ENCODE measurements at regions not wholly inside any gene's neighbourhood (a gene's known extent, or its start where the extent isn't known, plus 50 kb on each side); places are given as distances from the start of the nearest gene placed in this dataset.

- Histone ChIP-seq H3K4me3 (ENCODE audit: low read depth, low read length) (no peak overlapping the region), H2AFZ (ENCODE audit: insufficient read depth, low read length, poor library complexity) (no peak overlapping the region), H2BK120ac (ENCODE audit: insufficient read depth, low read length, poor library complexity) (no peak overlapping the region), H2BK12ac (ENCODE audit: low read length) (no peak overlapping the region), H3K27me3 (ENCODE audit: insufficient read depth, low read length) (no peaks in the 10 kb centered on the region), H4K8ac (ENCODE audit: low read depth, low read length) (no peak overlapping the region), H3K9me3 (ENCODE audit: insufficient read depth, low read depth, low read length) (no peaks in the 10 kb centered on the region), H3K14ac (ENCODE audit: low read length) (no peak overlapping the region), H3K79me1 (ENCODE audit: low read length) (no peaks in the 10 kb centered on the region), H3K18ac (ENCODE audit: low read length) (no peak overlapping the region), H3K36me3 (ENCODE audit: control insufficient read depth in 1 of 2, insufficient read depth in 2 of 2, low read length in 2 of 2) (no peaks in the 10 kb centered on the region), H3K23ac (ENCODE audit: low read length) (no peak overlapping the region), H3K79me2 (ENCODE audit: control insufficient read depth, insufficient read depth, low read length, poor library complexity) (no peaks in the 10 kb centered on the region), H3K9ac (ENCODE audit: low read length) (no peak overlapping the region), H4K91ac (ENCODE audit: low read depth, low read length) (no peak overlapping the region), H3K27ac (ENCODE audit: low read depth, low read length) (no peak overlapping the region), H3K4ac (ENCODE audit: low read depth, low read length) (no peak overlapping the region), H4K12ac (ENCODE audit: low read depth, low read length) (no peak overlapping the region), H3K4me1 (ENCODE audit: control insufficient read depth in 1 of 2, insufficient read depth in 2 of 2, low read length in 2 of 2) (no peaks in the 10 kb centered on the region), H2AK5ac (ENCODE audit: low read length) (no peak overlapping the region), H2BK5ac (ENCODE audit: low read depth, low read length, poor library complexity) (no peak overlapping the region), H3K4me2 (ENCODE audit: low read length) (no peak overlapping the region)
- DNase-seq, result no peak
- no CpG with 5 or more reads among the region's 3 CpGs for WGBS (ENCODE audit: extremely low coverage, insufficient coverage, insufficient read length)
Observed at GRCh38 chr21:27257908-27258556, 291.1 kb upstream of the ADAMTS5 start.

- H3K4ac ChIP-seq (ENCODE audit: low read depth, low read length), result no peak overlapping the region
- H4K12ac ChIP-seq (ENCODE audit: low read depth, low read length), result no peak overlapping the region
- no peak overlapping the region for H3K4me2 ChIP-seq (ENCODE audit: low read length)
- no peaks in the 10 kb centered on the region for H3K36me3 ChIP-seq (ENCODE audit: control insufficient read depth in 1 of 2, insufficient read depth in 2 of 2, low read length in 2 of 2)
- H3K79me1 ChIP-seq (ENCODE audit: low read length), result no peaks in the 10 kb centered on the region
- no peaks in the 10 kb centered on the region for H3K79me2 ChIP-seq (ENCODE audit: control insufficient read depth, insufficient read depth, low read length, poor library complexity)
- no peaks in the 10 kb centered on the region for H3K9me3 ChIP-seq (ENCODE audit: insufficient read depth, low read depth, low read length)
- no peak overlapping the region for H2BK120ac ChIP-seq (ENCODE audit: insufficient read depth, low read length, poor library complexity)
- no peak overlapping the region for H2BK5ac ChIP-seq (ENCODE audit: low read depth, low read length, poor library complexity)
- H3K14ac ChIP-seq (ENCODE audit: low read length), result no peak overlapping the region
- no peak overlapping the region for H3K18ac ChIP-seq (ENCODE audit: low read length)
- no peak overlapping the region for H3K23ac ChIP-seq (ENCODE audit: low read length)
- no CpG with 5 or more reads among the region's 6 CpGs for WGBS (ENCODE audit: extremely low coverage, insufficient coverage, insufficient read length)
- DNase-seq, result no peak
- no peak overlapping the region for H2AFZ ChIP-seq (ENCODE audit: insufficient read depth, low read length, poor library complexity)
- H3K27ac ChIP-seq (ENCODE audit: low read depth, low read length), result no peak overlapping the region
- no peak overlapping the region for H2BK12ac ChIP-seq (ENCODE audit: low read length)
- H4K91ac ChIP-seq (ENCODE audit: low read depth, low read length), result no peak overlapping the region
- H3K4me3 ChIP-seq (ENCODE audit: low read depth, low read length), result no peak overlapping the region
- no peak overlapping the region for H4K8ac ChIP-seq (ENCODE audit: low read depth, low read length)
- H2AK5ac ChIP-seq (ENCODE audit: low read length), result no peak overlapping the region
- H3K27me3 ChIP-seq (ENCODE audit: insufficient read depth, low read length), result no peaks in the 10 kb centered on the region
- H3K4me1 ChIP-seq (ENCODE audit: control insufficient read depth in 1 of 2, insufficient read depth in 2 of 2, low read length in 2 of 2), result no peaks in the 10 kb centered on the region
- no peak overlapping the region for H3K9ac ChIP-seq (ENCODE audit: low read length)
Observed at GRCh38 chr21:27257226-27257625, 290.3 kb upstream of the ADAMTS5 start.

- DNase-seq, result no peak
- Histone ChIP-seq H3K36me3 (ENCODE audit: control insufficient read depth in 1 of 2, insufficient read depth in 2 of 2, low read length in 2 of 2) (no peaks in the 10 kb centered on the region), H3K27me3 (ENCODE audit: insufficient read depth, low read length) (no peaks in the 10 kb centered on the region), H4K12ac (ENCODE audit: low read depth, low read length) (no peak overlapping the region), H2BK120ac (ENCODE audit: insufficient read depth, low read length, poor library complexity) (no peak overlapping the region), H3K4me2 (ENCODE audit: low read length) (no peak overlapping the region), H2BK5ac (ENCODE audit: low read depth, low read length, poor library complexity) (no peak overlapping the region), H3K4ac (ENCODE audit: low read depth, low read length) (no peak overlapping the region), H3K14ac (ENCODE audit: low read length) (no peak overlapping the region), H3K27ac (ENCODE audit: low read depth, low read length) (no peak overlapping the region), H2AK5ac (ENCODE audit: low read length) (no peak overlapping the region), H4K8ac (ENCODE audit: low read depth, low read length) (no peak overlapping the region), H3K18ac (ENCODE audit: low read length) (no peak overlapping the region), H4K91ac (ENCODE audit: low read depth, low read length) (no peak overlapping the region), H2BK12ac (ENCODE audit: low read length) (no peak overlapping the region), H3K23ac (ENCODE audit: low read length) (no peak overlapping the region), H3K4me1 (ENCODE audit: control insufficient read depth in 1 of 2, insufficient read depth in 2 of 2, low read length in 2 of 2) (no peaks in the 10 kb centered on the region), H3K4me3 (ENCODE audit: low read depth, low read length) (no peak overlapping the region), H3K9ac (ENCODE audit: low read length) (no peak overlapping the region), H3K79me2 (ENCODE audit: control insufficient read depth, insufficient read depth, low read length, poor library complexity) (no peaks in the 10 kb centered on the region), H3K9me3 (ENCODE audit: insufficient read depth, low read depth, low read length) (no peaks in the 10 kb centered on the region), H3K79me1 (ENCODE audit: low read length) (no peaks in the 10 kb centered on the region), H2AFZ (ENCODE audit: insufficient read depth, low read length, poor library complexity) (no peak overlapping the region)
- WGBS (ENCODE audit: extremely low coverage, insufficient coverage, insufficient read length), result no CpG with 5 or more reads among the region's 2 CpGs
Observed at GRCh38 chr21:27251752-27252151, 284.9 kb upstream of the ADAMTS5 start.

- H4K91ac ChIP-seq (ENCODE audit: low read depth, low read length), result no peak overlapping the region
- H2BK12ac ChIP-seq (ENCODE audit: low read length), result no peak overlapping the region
- DNase-seq, result no peak
- H3K79me1 ChIP-seq (ENCODE audit: low read length), result no peaks in the 10 kb centered on the region
- no peaks in the 10 kb centered on the region for H3K27me3 ChIP-seq (ENCODE audit: insufficient read depth, low read length)
- no peak overlapping the region for H3K4ac ChIP-seq (ENCODE audit: low read depth, low read length)
- no peak overlapping the region for H2BK5ac ChIP-seq (ENCODE audit: low read depth, low read length, poor library complexity)
- H3K9me3 ChIP-seq (ENCODE audit: insufficient read depth, low read depth, low read length), result no peaks in the 10 kb centered on the region
- no peak overlapping the region for H2AFZ ChIP-seq (ENCODE audit: insufficient read depth, low read length, poor library complexity)
- H3K27ac ChIP-seq (ENCODE audit: low read depth, low read length), result no peak overlapping the region
- no peak overlapping the region for H3K9ac ChIP-seq (ENCODE audit: low read length)
- H3K4me2 ChIP-seq (ENCODE audit: low read length), result no peak overlapping the region
- no peak overlapping the region for H3K23ac ChIP-seq (ENCODE audit: low read length)
- H4K8ac ChIP-seq (ENCODE audit: low read depth, low read length), result no peak overlapping the region
- H3K4me1 ChIP-seq (ENCODE audit: control insufficient read depth in 1 of 2, insufficient read depth in 2 of 2, low read length in 2 of 2), result no peaks in the 10 kb centered on the region
- H3K18ac ChIP-seq (ENCODE audit: low read length), result no peak overlapping the region
- H3K14ac ChIP-seq (ENCODE audit: low read length), result no peak overlapping the region
- no peak overlapping the region for H2AK5ac ChIP-seq (ENCODE audit: low read length)
- H3K79me2 ChIP-seq (ENCODE audit: control insufficient read depth, insufficient read depth, low read length, poor library complexity), result no peaks in the 10 kb centered on the region
- H3K36me3 ChIP-seq (ENCODE audit: control insufficient read depth in 1 of 2, insufficient read depth in 2 of 2, low read length in 2 of 2), result no peaks in the 10 kb centered on the region
- no peak overlapping the region for H3K4me3 ChIP-seq (ENCODE audit: low read depth, low read length)
- no peak overlapping the region for H4K12ac ChIP-seq (ENCODE audit: low read depth, low read length)
- no CpG with 5 or more reads among the region's 1 CpG for WGBS (ENCODE audit: extremely low coverage, insufficient coverage, insufficient read length)
- H2BK120ac ChIP-seq (ENCODE audit: insufficient read depth, low read length, poor library complexity), result no peak overlapping the region
Observed at GRCh38 chr21:27250366-27250765, 283.5 kb upstream of the ADAMTS5 start.
